ENCODE measurements at regions not wholly inside any gene's neighbourhood (a gene's known extent, or its start where the extent isn't known, plus 50 kb on each side); places are given as distances from the start of the nearest gene placed in this dataset.

DNA sequence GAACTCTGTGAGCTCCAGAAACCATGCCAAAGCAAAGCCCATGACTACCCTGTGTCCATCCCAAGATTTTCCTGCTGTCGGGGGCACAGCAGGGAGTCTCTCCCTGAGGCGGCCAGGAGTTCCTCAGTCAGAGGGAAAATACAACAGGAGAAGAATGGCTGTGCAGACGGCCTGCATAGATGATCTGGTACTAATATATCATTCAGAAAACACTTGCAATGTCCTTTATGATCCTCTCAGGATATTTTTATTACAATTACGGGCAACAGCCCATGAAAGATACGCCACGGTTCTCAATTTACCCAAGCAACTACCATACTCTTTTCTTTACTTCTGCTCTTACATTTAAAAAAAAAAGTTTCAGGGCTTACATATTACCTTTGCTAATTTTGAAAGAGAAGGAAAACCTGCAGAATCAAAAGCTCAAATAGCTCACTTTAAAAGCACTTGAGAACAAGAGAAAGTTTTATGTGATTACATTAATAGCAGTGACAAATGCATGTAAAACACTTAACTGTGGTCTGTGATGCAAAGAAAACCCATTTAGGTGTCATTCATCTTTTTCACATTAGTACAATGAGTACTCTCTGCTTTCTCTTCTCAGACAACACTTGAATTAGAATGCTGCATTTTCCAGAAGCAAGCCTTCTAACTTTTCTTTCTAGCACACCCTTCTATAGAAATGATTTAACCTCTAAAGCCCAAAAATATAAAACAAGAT is 460.8 kb downstream of the KLF5 start:
- TF ChIP-seq, protein P1, sequence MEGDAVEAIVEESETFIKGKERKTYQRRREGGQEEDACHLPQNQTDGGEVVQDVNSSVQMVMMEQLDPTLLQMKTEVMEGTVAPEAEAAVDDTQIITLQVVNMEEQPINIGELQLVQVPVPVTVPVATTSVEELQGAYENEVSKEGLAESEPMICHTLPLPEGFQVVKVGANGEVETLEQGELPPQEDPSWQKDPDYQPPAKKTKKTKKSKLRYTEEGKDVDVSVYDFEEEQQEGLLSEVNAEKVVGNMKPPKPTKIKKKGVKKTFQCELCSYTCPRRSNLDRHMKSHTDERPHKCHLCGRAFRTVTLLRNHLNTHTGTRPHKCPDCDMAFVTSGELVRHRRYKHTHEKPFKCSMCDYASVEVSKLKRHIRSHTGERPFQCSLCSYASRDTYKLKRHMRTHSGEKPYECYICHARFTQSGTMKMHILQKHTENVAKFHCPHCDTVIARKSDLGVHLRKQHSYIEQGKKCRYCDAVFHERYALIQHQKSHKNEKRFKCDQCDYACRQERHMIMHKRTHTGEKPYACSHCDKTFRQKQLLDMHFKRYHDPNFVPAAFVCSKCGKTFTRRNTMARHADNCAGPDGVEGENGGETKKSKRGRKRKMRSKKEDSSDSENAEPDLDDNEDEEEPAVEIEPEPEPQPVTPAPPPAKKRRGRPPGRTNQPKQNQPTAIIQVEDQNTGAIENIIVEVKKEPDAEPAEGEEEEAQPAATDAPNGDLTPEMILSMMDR (conservative IDR thresholded peaks at IDR 0.05; ENCODE audit: low read length): no peak
- TF ChIP-seq EZH2phosphoT487 (IDR thresholded peaks at IDR 0.05; ENCODE audit: borderline replicate concordance, low read depth, low read length): no peak
